ENCODE measurements at regions not wholly inside any gene's neighbourhood (a gene's known extent, or its start where the extent isn't known, plus 50 kb on each side); places are given as distances from the start of the nearest gene placed in this dataset.

DNA sequence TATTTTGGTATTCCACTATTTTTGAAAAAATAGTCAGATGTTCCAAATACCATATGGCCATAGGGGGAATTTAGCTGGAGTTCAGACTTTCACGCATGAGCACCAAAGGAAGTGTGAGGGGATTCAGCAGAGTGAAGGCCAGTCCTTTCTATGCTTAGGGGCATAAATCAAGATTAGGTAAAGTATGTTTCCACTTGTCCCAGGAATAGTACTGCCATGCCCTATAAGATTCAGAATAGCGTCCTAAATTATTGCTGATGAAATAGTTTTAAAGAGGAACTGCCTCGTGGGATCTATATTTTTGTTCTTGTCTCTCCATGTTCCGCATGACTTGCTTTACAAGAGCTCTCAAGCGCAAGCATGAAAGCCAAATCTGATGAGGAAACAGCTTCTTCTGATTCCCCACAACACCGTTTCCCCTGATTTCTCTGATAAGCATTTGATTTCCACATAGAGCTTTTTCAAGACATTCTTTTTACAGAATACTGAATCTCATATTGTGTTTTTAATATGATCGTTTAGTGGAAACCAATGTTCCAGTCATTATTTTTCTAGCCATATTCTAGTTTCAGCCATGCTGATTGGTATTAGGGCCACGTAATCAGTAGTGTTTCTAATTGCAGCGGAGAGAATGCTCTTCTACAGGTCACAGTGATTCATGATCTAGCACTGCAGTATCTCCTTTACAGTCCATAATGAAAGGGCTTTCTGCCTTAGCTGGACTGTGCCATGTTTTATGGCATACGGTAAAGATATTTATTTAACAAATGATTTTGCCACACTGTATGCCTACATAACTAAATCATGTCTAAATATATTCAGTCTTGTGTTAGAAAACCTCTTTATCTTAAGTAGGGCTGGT is 492.3 kb downstream of the CENPC start:
- intact Hi-C loops (cut with DNase I) = no loop called here
- H3K27me3 ChIP-seq = no peaks in the 10 kb centered on the region
- H3K4me1 ChIP-seq = no peaks in the 10 kb centered on the region
- H3K36me3 ChIP-seq = no peaks in the 10 kb centered on the region
- no peaks in the 10 kb centered on the region for H3K9me3 ChIP-seq
- no peak for DNase-seq
- no peak overlapping the region for H3K4me3 ChIP-seq
- 73% methylated on average over 10 of the region's 10 CpGs for WGBS, 2 donors
- H3K27ac ChIP-seq = no peak overlapping the region
- TF ChIP-seq EP300 (IDR thresholded peaks at IDR 0.05) (no peak), POLR2A (IDR thresholded peaks at IDR 0.05) (no peak), POLR2AphosphoS5 (IDR thresholded peaks at IDR 0.05) (no peak)
- TF ChIP-seq, protein P1, sequence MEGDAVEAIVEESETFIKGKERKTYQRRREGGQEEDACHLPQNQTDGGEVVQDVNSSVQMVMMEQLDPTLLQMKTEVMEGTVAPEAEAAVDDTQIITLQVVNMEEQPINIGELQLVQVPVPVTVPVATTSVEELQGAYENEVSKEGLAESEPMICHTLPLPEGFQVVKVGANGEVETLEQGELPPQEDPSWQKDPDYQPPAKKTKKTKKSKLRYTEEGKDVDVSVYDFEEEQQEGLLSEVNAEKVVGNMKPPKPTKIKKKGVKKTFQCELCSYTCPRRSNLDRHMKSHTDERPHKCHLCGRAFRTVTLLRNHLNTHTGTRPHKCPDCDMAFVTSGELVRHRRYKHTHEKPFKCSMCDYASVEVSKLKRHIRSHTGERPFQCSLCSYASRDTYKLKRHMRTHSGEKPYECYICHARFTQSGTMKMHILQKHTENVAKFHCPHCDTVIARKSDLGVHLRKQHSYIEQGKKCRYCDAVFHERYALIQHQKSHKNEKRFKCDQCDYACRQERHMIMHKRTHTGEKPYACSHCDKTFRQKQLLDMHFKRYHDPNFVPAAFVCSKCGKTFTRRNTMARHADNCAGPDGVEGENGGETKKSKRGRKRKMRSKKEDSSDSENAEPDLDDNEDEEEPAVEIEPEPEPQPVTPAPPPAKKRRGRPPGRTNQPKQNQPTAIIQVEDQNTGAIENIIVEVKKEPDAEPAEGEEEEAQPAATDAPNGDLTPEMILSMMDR (IDR thresholded peaks at IDR 0.05) = no peak

DNA sequence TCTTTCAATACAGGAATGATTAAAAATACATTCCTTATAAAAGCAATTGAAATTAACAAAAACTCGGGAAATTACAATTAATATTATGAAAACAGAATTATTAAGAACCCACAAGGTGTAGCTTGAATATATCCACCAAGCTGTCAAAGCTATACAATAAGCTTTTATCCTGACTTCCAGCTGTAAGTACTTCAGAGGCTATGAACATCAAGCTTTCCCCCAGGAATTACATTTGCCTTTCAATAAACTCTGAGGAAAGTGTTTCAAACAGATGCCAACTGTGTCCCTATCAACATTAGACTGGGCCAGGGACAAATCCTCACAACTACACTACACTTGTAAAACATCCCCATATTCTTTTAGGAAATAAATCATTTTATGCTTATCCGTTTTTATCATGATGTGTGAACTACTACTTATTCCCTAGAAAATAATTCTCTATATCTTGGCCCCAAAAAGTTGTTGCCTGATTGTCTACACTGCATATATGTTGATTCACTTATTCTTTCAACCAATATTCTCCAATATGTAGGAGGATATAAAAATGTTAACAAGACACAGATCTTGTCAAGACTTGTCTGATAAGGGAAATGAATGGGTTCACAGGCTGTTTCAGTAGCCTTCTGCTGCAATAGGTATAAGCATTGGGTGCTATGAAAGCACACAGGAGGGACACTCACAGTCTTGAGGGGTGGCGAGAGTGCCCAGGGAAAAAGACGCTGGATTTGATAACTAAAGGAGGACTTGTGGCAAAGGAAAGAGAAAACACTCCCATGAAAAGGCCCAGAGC is 494.1 kb downstream of the CENPC start:
- Histone ChIP-seq H3K36me3 (no peaks in the 10 kb centered on the region), H3K4me3 (no peak overlapping the region), H3K27me3 (no peaks in the 10 kb centered on the region), H3K4me1 (no peaks in the 10 kb centered on the region), H3K9me3 (no peaks in the 10 kb centered on the region), H3K27ac (no peak overlapping the region)
- DNase-seq = no peak
- TF ChIP-seq POLR2AphosphoS5 (IDR thresholded peaks at IDR 0.05) (no peak), EP300 (IDR thresholded peaks at IDR 0.05) (no peak), POLR2A (IDR thresholded peaks at IDR 0.05) (no peak)
- TF ChIP-seq, protein P1 (IDR thresholded peaks at IDR 0.05) = no peak
- 68 to 70% methylated on average over 4 of the region's 4 CpGs for WGBS, 2 donors
- intact Hi-C loops (cut with DNase I) = no loop called here

DNA sequence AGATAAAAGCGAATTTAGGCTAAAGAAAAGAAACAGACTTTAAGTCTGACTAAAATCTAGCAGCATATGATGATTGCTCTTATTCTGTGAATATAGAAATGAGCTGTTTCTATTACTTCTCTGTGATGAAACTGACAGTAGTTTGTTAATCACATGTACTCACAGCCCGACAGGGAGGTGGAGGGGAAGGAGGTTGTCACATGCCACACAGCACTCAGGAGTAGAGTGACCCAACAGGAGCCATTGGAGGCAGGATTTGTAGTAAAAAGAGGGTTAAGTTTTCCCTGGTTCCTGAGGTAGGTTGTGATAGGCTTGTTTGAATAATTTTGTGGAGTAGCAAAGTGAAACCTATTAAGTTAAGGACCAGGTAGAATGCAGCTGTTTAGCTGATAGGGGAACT is 495.9 kb downstream of the CENPC start:
- Histone ChIP-seq H3K9me3 (no peaks in the 10 kb centered on the region), H3K27ac (no peak overlapping the region), H3K4me3 (no peak overlapping the region), H3K27me3 (no peaks in the 10 kb centered on the region), H3K36me3 (no peaks in the 10 kb centered on the region), H3K4me1 (no peaks in the 10 kb centered on the region)
- DNase-seq = no peak
- TF ChIP-seq EP300 (IDR thresholded peaks at IDR 0.05) (no peak), POLR2A (IDR thresholded peaks at IDR 0.05) (no peak), POLR2AphosphoS5 (IDR thresholded peaks at IDR 0.05) (no peak)
- TF ChIP-seq, protein P1 (IDR thresholded peaks at IDR 0.05) = no peak
- 48 to 68% methylated on average over 2 of the region's 2 CpGs for WGBS, 2 donors
- intact Hi-C loops (cut with DNase I) = no loop called here

DNA sequence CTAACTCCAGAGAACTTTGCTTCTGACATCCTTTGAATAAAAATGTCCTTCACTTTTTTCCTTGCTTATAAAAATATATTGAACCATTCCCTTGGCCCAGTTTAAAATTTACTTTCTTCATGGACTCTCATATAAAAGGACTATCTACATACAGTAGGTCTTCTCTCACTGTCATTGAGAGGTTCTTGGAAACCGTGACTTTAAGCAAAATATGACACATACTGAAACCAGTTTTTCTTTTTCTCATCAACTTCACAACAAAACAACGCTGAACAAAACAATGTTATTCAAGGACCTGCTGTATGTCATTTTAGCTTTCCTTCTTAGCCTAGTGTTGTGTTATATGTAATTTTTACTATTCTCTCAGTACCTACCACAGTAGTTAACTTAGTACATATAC is 496.8 kb downstream of the CENPC start:
- TF ChIP-seq EP300 (IDR thresholded peaks at IDR 0.05) (no peak), POLR2AphosphoS5 (IDR thresholded peaks at IDR 0.05) (no peak), POLR2A (IDR thresholded peaks at IDR 0.05) (no peak)
- TF ChIP-seq, protein P1 (IDR thresholded peaks at IDR 0.05) = no peak
- Histone ChIP-seq H3K4me1 (no peaks in the 10 kb centered on the region), H3K36me3 (no peaks in the 10 kb centered on the region), H3K4me3 (no peak overlapping the region), H3K27me3 (no peaks in the 10 kb centered on the region), H3K9me3 (no peaks in the 10 kb centered on the region), H3K27ac (no peak overlapping the region)
- no peak for DNase-seq
- intact Hi-C loops (cut with DNase I) = no loop called here
- WGBS, 2 donors = 39 to 58% methylated on average over 2 of the region's 2 CpGs
